Endodermal cell (in vitro differentiated cells): ENCODE measurements at regions not wholly inside any gene's neighbourhood (a gene's known extent, or its start where the extent isn't known, plus 50 kb on each side); places are given as distances from the start of the nearest gene placed in this dataset.

Experiments used
- DNase-seq: peaks from one replicate; pipeline ENCODE4 v3.0.0-alpha.2; 2017
- H3K27ac ChIP-seq: 2 replicates; pipeline ENCODE4 v1.5.1; 2013; ENCODE audit warnings: mild to moderate bottlenecking, low read depth, low read length, moderate library complexity
- H3K27me3 ChIP-seq: 2 replicates; pipeline ENCODE4 v1.6.1; 2013; ENCODE audit warnings: mild to moderate bottlenecking, low read length, moderate library complexity; ENCODE audit not compliant: insufficient read depth, control insufficient read depth, poor library complexity, severe bottlenecking
- H3K36me3 ChIP-seq: 2 replicates; pipeline ENCODE4 v1.7.0; 2013; ENCODE audit warnings: mild to moderate bottlenecking, low read length, moderate library complexity; ENCODE audit not compliant: control insufficient read depth, insufficient read depth
- H3K4me1 ChIP-seq: one replicate; pipeline ENCODE4 v1.7.0; 2013; ENCODE audit warnings: low read length; ENCODE audit not compliant: control insufficient read depth, insufficient read depth
- H3K4me3 ChIP-seq: 2 replicates; pipeline ENCODE4 v1.5.1; 2013; ENCODE audit warnings: mild to moderate bottlenecking, low read length, moderate library complexity
- H3K9ac ChIP-seq: 2 replicates; pipeline ENCODE4 v1.6.1; 2013; ENCODE audit warnings: mild to moderate bottlenecking, low read length, moderate library complexity; ENCODE audit not compliant: poor library complexity, severe bottlenecking; ENCODE audit errors: extremely low read depth
- H3K9me3 ChIP-seq: 2 replicates; pipeline ENCODE4 v1.6.1; 2013; ENCODE audit warnings: mild to moderate bottlenecking, low read length, moderate library complexity; ENCODE audit not compliant: control insufficient read depth
- H3K27ac Mint-ChIP-seq: 2 replicates; pipeline ENCODE4 v1.8.0; 2020; ENCODE audit warnings: mixed read lengths
- H3K27me3 Mint-ChIP-seq: 2 replicates; pipeline ENCODE4 v1.8.0; 2021; ENCODE audit warnings: mild to moderate bottlenecking, mixed read lengths; ENCODE audit not compliant: insufficient read depth
- H3K36me3 Mint-ChIP-seq: 2 replicates; pipeline ENCODE4 v1.8.0; 2020; ENCODE audit warnings: low read depth, mixed read lengths
- H3K4me1 Mint-ChIP-seq: 2 replicates; pipeline ENCODE4 v1.8.0; 2020; ENCODE audit warnings: mixed read lengths
- H3K4me3 Mint-ChIP-seq: 2 replicates; pipeline ENCODE4 v1.8.0; 2020; ENCODE audit warnings: mild to moderate bottlenecking, moderate library complexity, mixed read lengths
- H3K9me3 Mint-ChIP-seq: 2 replicates; pipeline ENCODE4 v1.8.0; 2020; ENCODE audit warnings: mild to moderate bottlenecking, mixed read lengths
- WGBS, 2 experiments: methylation state at CpG; one replicate each; pipeline versions ENCODE4 v1.1.5 to v1.1.7; 2013; ENCODE audit warnings: missing lambda C conversion rate in 2 of 2, mixed read lengths in 1 of 2; ENCODE audit not compliant: insufficient coverage in 1 of 2, insufficient read length in 1 of 2; 5-methylcytosine and 5-hydroxymethylcytosine counted together
- TF ChIP-seq, protein P1 (sequence below): fragments of 200-600 bp; sonication (generic); conservative IDR thresholded peaks from 2 replicates; pipeline ENCODE4 v1.5.0; 2021; ENCODE audit warnings: antibody characterized with exemption, mild to moderate bottlenecking

DNA sequence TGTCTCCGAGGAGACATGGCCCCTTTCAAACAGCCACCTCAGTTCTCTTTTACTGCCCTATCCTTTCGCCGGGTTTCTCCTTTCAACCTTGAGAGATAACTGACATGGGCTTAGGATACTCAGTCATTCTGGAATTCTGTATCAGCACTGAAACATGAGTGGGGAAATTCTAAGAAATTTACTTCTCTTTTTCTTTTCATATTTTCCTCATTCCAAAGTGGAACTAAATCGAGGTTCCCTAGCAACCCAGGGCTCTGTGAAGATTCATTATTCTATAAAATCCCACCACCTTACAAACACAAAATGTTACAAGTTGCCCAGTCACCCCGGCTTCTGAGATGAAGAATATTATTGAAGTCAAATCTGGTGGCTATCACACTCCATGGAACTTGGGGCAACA lies 319.2 kb downstream of the ENC1 start:
- WGBS, 2 experiments: 85 to 89% methylated on average over 4 to 5 of the region's 5 CpGs
- Histone ChIP-seq H3K4me1 (peaks cover 5% of the 10 kb centered on the region), H3K27me3 (no peaks in the 10 kb centered on the region), H3K9me3 (no peaks in the 10 kb centered on the region), H3K9ac (no peak overlapping the region), H3K27ac (no peak overlapping the region), H3K36me3 (no peaks in the 10 kb centered on the region), H3K4me3 (no peak overlapping the region)
- Mint-ChIP-seq H3K27me3 (no peaks in the 10 kb centered on the region), H3K27ac (no peak overlapping the region), H3K4me3 (no peak overlapping the region), H3K4me1 (peaks cover 5% of the 10 kb centered on the region), H3K36me3 (no peaks in the 10 kb centered on the region), H3K9me3 (no peaks in the 10 kb centered on the region)
- DNase-seq: no peak
- TF ChIP-seq, protein P1, sequence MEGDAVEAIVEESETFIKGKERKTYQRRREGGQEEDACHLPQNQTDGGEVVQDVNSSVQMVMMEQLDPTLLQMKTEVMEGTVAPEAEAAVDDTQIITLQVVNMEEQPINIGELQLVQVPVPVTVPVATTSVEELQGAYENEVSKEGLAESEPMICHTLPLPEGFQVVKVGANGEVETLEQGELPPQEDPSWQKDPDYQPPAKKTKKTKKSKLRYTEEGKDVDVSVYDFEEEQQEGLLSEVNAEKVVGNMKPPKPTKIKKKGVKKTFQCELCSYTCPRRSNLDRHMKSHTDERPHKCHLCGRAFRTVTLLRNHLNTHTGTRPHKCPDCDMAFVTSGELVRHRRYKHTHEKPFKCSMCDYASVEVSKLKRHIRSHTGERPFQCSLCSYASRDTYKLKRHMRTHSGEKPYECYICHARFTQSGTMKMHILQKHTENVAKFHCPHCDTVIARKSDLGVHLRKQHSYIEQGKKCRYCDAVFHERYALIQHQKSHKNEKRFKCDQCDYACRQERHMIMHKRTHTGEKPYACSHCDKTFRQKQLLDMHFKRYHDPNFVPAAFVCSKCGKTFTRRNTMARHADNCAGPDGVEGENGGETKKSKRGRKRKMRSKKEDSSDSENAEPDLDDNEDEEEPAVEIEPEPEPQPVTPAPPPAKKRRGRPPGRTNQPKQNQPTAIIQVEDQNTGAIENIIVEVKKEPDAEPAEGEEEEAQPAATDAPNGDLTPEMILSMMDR: no peak

DNA sequence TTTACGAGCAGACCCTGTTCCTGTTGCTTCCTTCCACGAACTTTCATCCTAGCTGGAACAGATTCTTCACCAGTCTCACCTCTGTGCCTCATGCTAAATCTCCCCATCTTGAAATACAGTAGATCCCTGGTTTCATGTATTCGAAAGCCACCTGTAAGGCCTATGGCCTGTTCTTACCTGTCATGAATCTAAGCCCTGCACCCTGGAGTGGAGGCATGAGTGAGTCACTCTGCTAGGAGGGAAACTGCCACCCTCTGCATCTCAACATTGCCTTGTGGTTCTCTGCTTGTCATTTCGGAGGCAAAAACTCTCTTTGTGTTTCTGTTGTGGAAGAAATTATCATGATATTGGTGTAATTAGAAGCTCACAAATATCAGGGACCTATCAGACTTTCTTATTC lies 320.0 kb downstream of the ENC1 start:
- H3K27me3 Mint-ChIP-seq: no peaks in the 10 kb centered on the region
- Histone ChIP-seq H3K9ac (no peak overlapping the region), H3K27ac (no peak overlapping the region), H3K36me3 (no peaks in the 10 kb centered on the region), H3K27me3 (no peaks in the 10 kb centered on the region), H3K4me3 (no peak overlapping the region), H3K9me3 (no peaks in the 10 kb centered on the region), H3K4me1 (peaks cover 9% of the 10 kb centered on the region)
- H3K4me1 Mint-ChIP-seq: peaks cover 12% of the 10 kb centered on the region
- H3K4me3 Mint-ChIP-seq: no peak overlapping the region
- no peaks in the 10 kb centered on the region for H3K36me3 Mint-ChIP-seq
- DNase-seq: peak; percentile 48
- H3K9me3 Mint-ChIP-seq: no peaks in the 10 kb centered on the region
- 89 to 97% methylated on average over 3 to 4 of the region's 4 CpGs for WGBS, 2 experiments
- H3K27ac Mint-ChIP-seq: no peak overlapping the region
- TF ChIP-seq, protein P1: no peak

DNA sequence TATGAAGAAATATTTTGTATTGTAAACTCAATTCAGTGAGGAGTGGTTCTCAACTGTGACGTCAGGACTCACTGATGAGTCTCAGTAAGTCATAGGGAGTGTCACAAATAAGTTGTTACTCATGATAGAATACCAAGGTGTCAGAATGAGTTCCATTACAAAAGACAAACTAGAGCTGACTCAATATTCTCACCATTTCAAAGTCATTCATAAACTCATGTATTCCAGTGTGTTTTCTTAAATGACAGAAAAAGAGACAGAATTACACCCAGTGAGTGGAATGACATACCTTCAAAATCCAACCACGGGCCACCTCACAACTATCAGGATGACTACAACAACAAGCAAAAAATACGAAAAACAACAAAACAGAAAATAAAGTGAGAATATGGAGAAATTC lies 321.5 kb downstream of the ENC1 start:
- H3K36me3 Mint-ChIP-seq: no peaks in the 10 kb centered on the region
- H3K4me3 Mint-ChIP-seq: no peak overlapping the region
- Histone ChIP-seq H3K27me3 (no peaks in the 10 kb centered on the region), H3K9ac (no peak overlapping the region), H3K4me1 (peaks cover 9% of the 10 kb centered on the region), H3K9me3 (no peaks in the 10 kb centered on the region), H3K4me3 (no peak overlapping the region), H3K36me3 (no peaks in the 10 kb centered on the region), H3K27ac (no peak overlapping the region)
- H3K27me3 Mint-ChIP-seq: no peaks in the 10 kb centered on the region
- WGBS, 2 experiments: 80 to 82% methylated on average over 1 to 3 of the region's 3 CpGs
- H3K4me1 Mint-ChIP-seq: peaks cover 12% of the 10 kb centered on the region
- TF ChIP-seq, protein P1: no peak
- no peak overlapping the region for H3K27ac Mint-ChIP-seq
- DNase-seq: no peak
- no peaks in the 10 kb centered on the region for H3K9me3 Mint-ChIP-seq
